ENCODE measurements at regions not wholly inside any gene's neighbourhood (a gene's known extent, or its start where the extent isn't known, plus 50 kb on each side); places are given as distances from the start of the nearest gene placed in this dataset.

DNA sequence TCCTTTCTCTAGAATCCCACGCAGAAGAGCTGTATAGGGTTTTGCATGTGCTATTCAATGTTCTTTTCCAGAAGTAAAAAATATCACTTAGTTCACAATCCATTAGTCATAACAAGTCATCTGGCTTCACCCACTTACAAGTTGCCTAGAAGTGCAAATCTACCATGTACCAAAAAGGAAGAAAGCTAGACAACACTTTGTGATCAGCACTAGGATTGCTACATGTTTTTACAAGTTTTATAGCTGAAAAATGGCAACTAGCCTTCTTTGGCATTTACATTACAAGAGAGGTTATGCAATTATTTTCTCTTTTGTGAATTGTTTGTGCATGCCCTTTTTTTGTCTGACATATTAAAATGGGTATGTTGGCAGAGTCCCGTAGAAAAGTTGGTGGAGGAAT lies 85.6 kb upstream of the PTPRK start:
- DNase-seq (ENCODE audit: low read depth in 1 of 2, low spot score in 1 of 2) = no peak
- TF ChIP-seq SPI1 (IDR thresholded peaks at IDR 0.05; ENCODE audit: borderline replicate concordance, low read depth) = no peak
- no peak for TF ChIP-seq GABPA (IDR thresholded peaks at IDR 0.05; ENCODE audit: low read depth)
- TF ChIP-seq POLR2AphosphoS5 (IDR thresholded peaks at IDR 0.05; ENCODE audit: low read depth) = no peak
- TF ChIP-seq, protein P1, sequence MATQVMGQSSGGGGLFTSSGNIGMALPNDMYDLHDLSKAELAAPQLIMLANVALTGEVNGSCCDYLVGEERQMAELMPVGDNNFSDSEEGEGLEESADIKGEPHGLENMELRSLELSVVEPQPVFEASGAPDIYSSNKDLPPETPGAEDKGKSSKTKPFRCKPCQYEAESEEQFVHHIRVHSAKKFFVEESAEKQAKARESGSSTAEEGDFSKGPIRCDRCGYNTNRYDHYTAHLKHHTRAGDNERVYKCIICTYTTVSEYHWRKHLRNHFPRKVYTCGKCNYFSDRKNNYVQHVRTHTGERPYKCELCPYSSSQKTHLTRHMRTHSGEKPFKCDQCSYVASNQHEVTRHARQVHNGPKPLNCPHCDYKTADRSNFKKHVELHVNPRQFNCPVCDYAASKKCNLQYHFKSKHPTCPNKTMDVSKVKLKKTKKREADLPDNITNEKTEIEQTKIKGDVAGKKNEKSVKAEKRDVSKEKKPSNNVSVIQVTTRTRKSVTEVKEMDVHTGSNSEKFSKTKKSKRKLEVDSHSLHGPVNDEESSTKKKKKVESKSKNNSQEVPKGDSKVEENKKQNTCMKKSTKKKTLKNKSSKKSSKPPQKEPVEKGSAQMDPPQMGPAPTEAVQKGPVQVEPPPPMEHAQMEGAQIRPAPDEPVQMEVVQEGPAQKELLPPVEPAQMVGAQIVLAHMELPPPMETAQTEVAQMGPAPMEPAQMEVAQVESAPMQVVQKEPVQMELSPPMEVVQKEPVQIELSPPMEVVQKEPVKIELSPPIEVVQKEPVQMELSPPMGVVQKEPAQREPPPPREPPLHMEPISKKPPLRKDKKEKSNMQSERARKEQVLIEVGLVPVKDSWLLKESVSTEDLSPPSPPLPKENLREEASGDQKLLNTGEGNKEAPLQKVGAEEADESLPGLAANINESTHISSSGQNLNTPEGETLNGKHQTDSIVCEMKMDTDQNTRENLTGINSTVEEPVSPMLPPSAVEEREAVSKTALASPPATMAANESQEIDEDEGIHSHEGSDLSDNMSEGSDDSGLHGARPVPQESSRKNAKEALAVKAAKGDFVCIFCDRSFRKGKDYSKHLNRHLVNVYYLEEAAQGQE (IDR thresholded peaks at IDR 0.05; ENCODE audit: insufficient replicate concordance, low read depth) = no peak
- TF ChIP-seq CTCF (IDR thresholded peaks at IDR 0.05; ENCODE audit: insufficient read depth, low read length) = no peak
- H3K27ac ChIP-seq (replicated peaks) = no peak overlapping the region
- H3K4me3 ChIP-seq (replicated peaks; ENCODE audit: insufficient read depth, low read length) = no peak overlapping the region
- no peaks in the 10 kb centered on the region for H3K27me3 ChIP-seq (ENCODE audit: insufficient read depth, poor library complexity, severe bottlenecking)

DNA sequence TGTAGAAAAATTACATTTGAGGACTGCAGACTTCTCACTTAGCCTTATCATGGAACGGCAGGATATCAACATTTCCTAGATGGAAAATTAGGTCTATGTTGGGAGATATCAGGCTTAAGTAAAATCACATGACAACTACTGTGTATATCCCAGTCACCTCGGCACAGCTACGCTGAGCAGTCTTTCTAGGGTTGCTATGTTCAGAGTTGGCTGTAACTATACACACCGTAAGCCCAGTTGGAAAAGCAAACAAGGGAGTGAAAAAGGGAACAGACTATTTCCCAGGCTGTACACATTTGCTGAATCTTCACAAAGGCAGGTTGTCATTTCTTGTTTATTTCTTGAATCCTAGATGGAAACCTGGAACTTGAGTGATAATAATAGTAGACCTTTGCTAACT lies 80.7 kb upstream of the PTPRK start:
- no peak overlapping the region for H3K27ac ChIP-seq (replicated peaks)

DNA sequence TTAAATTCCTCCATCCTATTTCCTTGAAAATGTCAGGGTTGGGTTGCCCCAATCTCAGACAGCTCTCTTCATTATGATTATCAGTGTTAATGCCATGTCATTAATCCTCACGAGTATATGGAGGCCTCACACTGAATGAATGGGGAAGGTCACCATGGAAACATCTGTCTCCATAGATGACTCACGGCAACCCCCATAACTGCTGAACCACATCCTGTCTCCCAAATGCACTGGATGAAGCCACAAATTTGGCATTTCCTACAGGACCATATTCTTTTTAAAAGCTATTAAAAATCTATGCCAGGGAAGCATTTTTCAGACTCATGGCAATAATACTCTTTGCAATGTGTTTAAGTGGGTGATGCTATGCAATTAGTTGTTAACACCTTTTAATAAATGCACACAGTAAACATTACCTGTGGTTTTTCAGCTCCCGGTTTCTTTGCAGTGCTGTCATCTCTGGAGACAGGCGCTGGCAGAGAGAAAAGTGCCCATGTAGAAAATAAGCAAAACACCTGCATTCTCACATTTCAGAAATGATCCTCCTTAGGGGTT lies 80.1 kb upstream of the PTPRK start:
- DNase-seq (ENCODE audit: low read depth in 1 of 2, low spot score in 1 of 2) = no peak
- Histone ChIP-seq H3K27ac (replicated peaks) (no peak overlapping the region), H3K27me3 (ENCODE audit: insufficient read depth, poor library complexity, severe bottlenecking) (no peaks in the 10 kb centered on the region), H3K4me3 (replicated peaks; ENCODE audit: insufficient read depth, low read length) (no peak overlapping the region)
- TF ChIP-seq, protein P1 (IDR thresholded peaks at IDR 0.05; ENCODE audit: insufficient replicate concordance, low read depth) = no peak
- TF ChIP-seq SPI1 (IDR thresholded peaks at IDR 0.05; ENCODE audit: borderline replicate concordance, low read depth) (no peak), CTCF (IDR thresholded peaks at IDR 0.05; ENCODE audit: insufficient read depth, low read length) (no peak), POLR2AphosphoS5 (IDR thresholded peaks at IDR 0.05; ENCODE audit: low read depth) (no peak), GABPA (IDR thresholded peaks at IDR 0.05; ENCODE audit: low read depth) (no peak)

More for the DNA sequence above, 80.7 kb upstream of the PTPRK start:
- TF ChIP-seq POLR2AphosphoS5 (IDR thresholded peaks at IDR 0.05; ENCODE audit: low read depth) (no peak), SPI1 (IDR thresholded peaks at IDR 0.05; ENCODE audit: borderline replicate concordance, low read depth) (no peak), GABPA (IDR thresholded peaks at IDR 0.05; ENCODE audit: low read depth) (no peak)
- no peaks in the 10 kb centered on the region for H3K27me3 ChIP-seq (ENCODE audit: insufficient read depth, poor library complexity, severe bottlenecking)
- H3K4me3 ChIP-seq (replicated peaks; ENCODE audit: insufficient read depth, low read length) = no peak overlapping the region
- no peak for DNase-seq (ENCODE audit: low read depth in 1 of 2, low spot score in 1 of 2)

- no peak for DNase-seq (ENCODE audit: low read depth in 1 of 2, low spot score in 1 of 2)
- Histone ChIP-seq H3K27ac (replicated peaks) (no peak overlapping the region), H3K27me3 (ENCODE audit: insufficient read depth, poor library complexity, severe bottlenecking) (no peaks in the 10 kb centered on the region), H3K4me3 (replicated peaks; ENCODE audit: insufficient read depth, low read length) (no peak overlapping the region)
- no peak for TF ChIP-seq POLR2AphosphoS5 (IDR thresholded peaks at IDR 0.05; ENCODE audit: low read depth)
- TF ChIP-seq, protein P1 (IDR thresholded peaks at IDR 0.05; ENCODE audit: insufficient replicate concordance, low read depth) = no peak
- no peak for TF ChIP-seq SPI1 (IDR thresholded peaks at IDR 0.05; ENCODE audit: borderline replicate concordance, low read depth)
- no peak for TF ChIP-seq CTCF (IDR thresholded peaks at IDR 0.05; ENCODE audit: insufficient read depth, low read length)
- TF ChIP-seq GABPA (IDR thresholded peaks at IDR 0.05; ENCODE audit: low read depth) = no peak
These were observed 78.6 kb upstream of the PTPRK start for GRCh38 chr6:128599036-128599435.
